ENCODE measurements at regions not wholly inside any gene's neighbourhood (a gene's known extent, or its start where the extent isn't known, plus 50 kb on each side); places are given as distances from the start of the nearest gene placed in this dataset.

- TF ChIP-seq POLR2AphosphoS5 (IDR thresholded peaks at IDR 0.05; ENCODE audit: low read depth, low read length) = no peak
- TF ChIP-seq POLR2A (IDR thresholded peaks at IDR 0.05; ENCODE audit: low read depth, low read length) = no peak
- no peak for TF ChIP-seq TAF1 (IDR thresholded peaks at IDR 0.05; ENCODE audit: borderline replicate concordance, low read depth, low read length)
Observed at GRCh38 chr15:60265057-60265456, 132.7 kb downstream of the ANXA2 start.
